GM19468 (cell line): ENCODE measurements at regions not wholly inside any gene's neighbourhood (a gene's known extent, or its start where the extent isn't known, plus 50 kb on each side); places are given as distances from the start of the nearest gene placed in this dataset.

Experiments
- ATAC-seq: cut with Tn5 transposase; IDR thresholded peaks from one replicate; pipeline ENCODE4 v1.9.1; 2021; ENCODE audit warnings: mild to moderate bottlenecking, moderate library complexity, moderate number of reproducible peaks; ENCODE audit not compliant: unreplicated experiment; ENCODE audit errors: extremely low read depth

GRCh38 chr20:10724449-10725173 lies 50.8 kb upstream of the JAG1 start:
- no peak for ATAC-seq

DNA sequence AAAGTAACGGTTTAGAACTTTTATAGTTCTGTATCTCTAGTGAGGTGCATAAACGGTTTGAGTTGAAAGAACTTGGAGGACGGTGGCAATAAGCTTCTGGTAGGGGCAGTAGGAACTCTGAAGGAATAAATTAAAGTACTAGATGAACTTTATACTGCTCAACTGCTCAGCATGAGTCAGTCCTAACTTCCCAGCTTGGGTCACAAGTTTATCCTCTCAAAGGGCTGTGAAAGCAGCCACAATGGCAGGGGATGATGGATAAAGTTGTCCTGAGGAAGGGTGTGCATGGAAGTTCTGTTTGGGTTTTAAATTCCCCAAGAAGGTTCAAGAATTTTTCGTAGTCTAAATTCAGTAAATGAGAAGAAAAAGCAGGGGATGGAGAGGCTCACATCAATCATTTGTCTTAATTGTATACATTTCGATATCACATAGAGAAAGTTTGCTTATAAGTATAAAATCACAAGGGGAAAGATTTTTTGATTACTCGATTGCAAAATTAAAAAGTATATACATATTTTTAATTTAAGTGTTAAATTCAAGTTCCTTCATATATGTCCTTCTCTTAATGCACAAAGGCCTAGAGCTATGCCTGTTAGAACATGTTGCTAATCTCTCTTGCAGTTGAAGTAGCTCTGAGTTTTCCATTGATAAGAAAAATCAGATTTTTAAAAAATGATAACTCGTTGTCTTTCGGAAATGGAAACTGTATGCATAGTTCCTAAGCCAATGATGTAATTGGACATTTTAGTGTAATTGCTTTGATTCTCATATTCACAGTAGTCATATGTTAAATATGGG lies 55.3 kb upstream of the JAG1 start:
- no peak for ATAC-seq

GRCh38 chr20:10729785-10730184 lies 56.0 kb upstream of the JAG1 start:
- no peak for ATAC-seq

GRCh38 chr20:10730629-10731183 lies 56.9 kb upstream of the JAG1 start:
- no peak for ATAC-seq

DNA sequence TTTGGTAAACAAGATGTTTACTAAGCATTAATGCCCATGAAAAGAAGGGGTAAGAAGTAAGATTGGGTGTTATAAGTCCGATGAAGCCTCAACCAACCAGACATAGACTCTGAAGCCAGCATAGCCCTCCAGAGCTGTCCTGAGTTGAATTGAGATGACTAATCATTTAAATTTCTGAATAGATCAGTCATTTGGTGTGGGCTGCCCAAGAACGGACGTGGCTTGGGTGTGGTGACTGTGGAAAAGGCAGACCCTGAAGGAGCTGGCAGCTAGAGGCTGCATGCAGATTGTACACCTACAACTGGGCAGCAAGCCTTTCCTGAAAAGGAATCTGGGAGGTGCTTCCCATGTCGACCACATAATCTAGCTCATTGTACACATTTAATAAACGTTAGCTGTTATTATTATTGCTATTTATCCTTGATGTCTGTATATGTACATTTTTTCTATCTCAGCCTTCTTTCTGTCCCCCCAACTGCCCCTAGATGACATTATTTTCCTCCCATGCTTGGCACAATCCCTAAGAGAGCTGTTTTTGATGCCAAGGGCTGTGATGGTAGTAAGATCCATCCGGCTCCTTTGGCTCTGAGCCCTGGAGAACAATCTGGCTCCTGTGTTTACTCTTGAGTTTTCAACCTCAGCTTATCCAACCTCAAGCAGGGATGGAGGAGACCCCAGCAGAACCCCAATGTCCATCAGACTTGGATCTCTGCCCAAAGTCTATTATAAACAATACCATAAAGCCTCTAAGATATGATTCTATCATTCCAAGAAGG lies 57.6 kb upstream of the JAG1 start:
- ATAC-seq, result no peak

DNA sequence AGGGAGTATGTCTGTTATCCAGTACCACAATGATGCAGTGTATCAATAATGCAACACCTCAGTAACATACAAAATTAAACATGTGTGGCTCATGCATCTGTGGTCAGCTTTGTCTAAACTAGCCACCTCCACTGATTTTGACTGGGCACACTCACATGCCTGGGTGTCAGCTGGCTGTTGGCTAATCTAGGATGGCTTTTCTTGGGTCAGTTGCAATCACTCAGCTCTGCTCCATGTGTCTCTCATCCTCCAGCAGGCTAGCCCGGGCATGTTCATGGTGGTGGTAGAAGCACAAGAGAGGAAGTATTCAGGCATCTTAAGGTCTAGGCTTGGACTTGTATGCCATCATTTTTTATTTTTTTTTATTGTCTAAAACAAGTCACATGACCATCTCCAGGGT lies 59.3 kb upstream of the JAG1 start:
- ATAC-seq, result no peak

- no peak for ATAC-seq
Measured at GRCh38 chr20:10735195-10735949, 61.6 kb upstream of the JAG1 start.

- no peak for ATAC-seq
Measured at GRCh38 chr20:10739134-10739533, 65.3 kb upstream of the JAG1 start.

DNA sequence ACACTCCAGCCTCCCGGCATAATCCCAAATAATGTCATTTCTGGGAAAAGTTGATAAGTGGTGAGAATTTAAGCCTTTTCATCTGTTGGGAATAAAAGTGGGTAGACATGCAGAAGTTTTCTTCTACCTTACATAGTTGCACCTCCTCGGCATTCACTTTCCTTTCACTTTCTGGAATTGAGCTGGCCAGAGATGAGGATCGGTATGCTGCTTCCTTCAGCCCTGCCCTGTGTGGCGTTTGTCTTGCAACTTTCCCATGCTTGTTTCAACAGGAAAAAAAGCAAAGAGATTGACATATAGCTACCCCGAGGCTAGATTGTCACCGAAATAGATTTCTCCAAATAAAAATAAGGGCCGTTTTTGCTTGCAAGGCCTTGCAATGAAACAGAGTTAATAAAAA lies 65.8 kb upstream of the JAG1 start:
- no peak for ATAC-seq

DNA sequence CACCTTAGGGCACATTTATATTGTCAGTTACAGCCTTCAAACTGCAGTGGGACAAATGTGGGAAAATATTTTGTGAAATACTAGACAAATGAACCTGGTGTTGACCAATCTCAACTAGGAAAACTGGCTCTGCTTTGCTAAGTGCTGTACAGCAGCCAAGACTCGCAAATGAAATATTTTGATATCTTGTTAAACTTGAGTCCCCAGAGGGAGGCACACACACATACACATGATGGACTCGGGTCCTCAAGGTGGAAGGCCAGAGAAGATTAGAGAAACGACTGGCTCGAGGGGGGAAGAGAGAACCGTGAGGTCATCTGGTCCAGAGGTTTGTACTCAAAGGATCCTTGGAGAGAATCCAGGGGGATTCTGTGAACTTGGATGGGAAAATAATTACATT lies 67.3 kb upstream of the JAG1 start:
- no peak for ATAC-seq

GRCh38 chr20:10745790-10746189 lies 72.0 kb upstream of the JAG1 start:
- ATAC-seq, result no peak

- ATAC-seq, result no peak
Measured at GRCh38 chr20:10747019-10747418, 73.2 kb upstream of the JAG1 start.

DNA sequence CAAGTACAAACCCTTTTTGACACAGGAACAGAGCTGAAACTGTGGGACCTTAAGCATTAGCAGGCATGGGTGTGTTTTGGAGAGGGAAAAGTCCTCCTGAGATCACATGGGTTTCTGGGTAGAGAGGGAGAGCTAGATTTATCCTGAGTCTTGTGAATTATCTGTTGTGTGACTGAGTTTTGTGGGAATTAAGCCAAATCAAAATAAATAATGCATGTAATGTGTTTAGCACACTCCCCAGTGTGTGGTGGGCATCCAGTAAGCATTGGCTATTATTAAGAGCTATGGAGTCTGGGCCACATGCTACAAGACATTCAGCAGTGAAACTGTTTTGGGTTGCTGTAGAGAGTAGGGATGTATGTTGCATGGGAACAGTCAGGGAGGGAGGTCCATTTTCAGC lies 75.3 kb upstream of the JAG1 start:
- ATAC-seq, result no peak

DNA sequence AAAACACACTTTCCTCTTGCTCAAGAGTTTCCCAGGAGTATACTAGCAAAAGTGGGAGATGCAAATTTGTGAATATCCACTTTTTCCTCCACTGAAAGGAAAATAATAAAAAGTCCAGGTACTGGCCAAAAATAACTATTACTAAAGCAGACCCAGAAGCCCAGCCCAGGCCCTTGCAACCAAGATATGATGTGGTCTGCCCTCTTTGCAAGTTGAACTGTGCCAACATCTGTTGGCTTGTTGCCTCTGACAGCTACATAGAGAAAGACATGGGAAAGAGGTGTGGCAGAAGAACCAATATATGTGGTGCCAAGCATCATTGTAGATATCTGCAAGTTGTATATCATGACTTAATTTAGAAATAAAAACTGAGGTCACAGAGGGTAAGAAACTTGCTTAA lies 78.4 kb upstream of the JAG1 start:
- no peak for ATAC-seq

- no peak for ATAC-seq
Measured at GRCh38 chr20:10754824-10755223, 81.0 kb upstream of the JAG1 start.

DNA sequence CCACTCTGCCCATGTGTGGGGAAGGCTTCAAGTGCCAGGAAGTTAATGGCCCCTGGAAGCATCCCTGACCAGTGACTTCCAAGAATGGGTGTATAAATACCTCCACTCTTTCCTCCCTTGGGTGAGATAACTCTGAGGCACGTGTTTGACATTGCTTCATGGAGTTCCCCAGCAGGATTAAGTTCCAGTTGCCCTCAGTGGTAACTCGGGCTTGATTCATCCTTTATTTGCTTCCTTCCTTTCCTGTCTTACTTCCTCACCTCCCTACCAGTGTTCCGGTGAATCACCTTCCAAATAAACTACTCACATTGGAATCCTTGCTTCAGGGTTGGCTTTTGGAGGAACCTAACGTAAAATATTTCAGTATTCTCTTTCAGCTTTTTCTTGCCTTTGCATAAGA lies 84.6 kb upstream of the JAG1 start:
- ATAC-seq, result no peak

- no peak for ATAC-seq
Measured at GRCh38 chr20:10761232-10761631, 87.4 kb upstream of the JAG1 start.

DNA sequence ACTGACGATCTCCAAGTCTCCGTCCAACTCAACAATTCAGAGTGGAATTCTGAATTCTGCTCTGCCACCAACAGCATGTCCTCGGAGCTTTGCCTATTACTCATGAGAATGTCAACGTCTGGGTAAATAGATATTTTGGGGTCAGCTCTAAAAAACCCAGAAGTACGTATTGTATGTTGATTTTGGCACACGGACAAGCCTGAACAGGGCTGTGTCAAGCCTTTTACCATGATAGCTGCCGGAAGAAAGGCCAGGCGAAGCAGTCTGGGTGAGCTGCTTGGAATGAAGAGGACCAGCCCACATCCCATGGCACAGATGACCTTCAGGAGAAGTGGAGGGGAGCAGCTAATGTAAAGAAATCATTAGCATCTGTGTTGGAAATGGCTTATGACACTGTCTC lies 88.0 kb upstream of the JAG1 start:
- ATAC-seq, result no peak

GRCh38 chr20:10762216-10762615 lies 88.4 kb upstream of the JAG1 start:
- no peak for ATAC-seq

- no peak for ATAC-seq
Measured at GRCh38 chr20:10763112-10763511, 89.3 kb upstream of the JAG1 start.
